Left lung (tissue), 4 donors: ENCODE measurements at regions not wholly inside any gene's neighbourhood (a gene's known extent, or its start where the extent isn't known, plus 50 kb on each side); places are given as distances from the start of the nearest gene placed in this dataset.

ENCODE experiments used
- ATAC-seq: fragments of 200-7000 bp; cut with Tn5 transposase; one replicate; pipeline ENCODE4 v1.9.1; 2020; ENCODE audit warnings: moderate library complexity
- DNase-seq, 4 donors: peaks; one replicate each; pipeline ENCODE4 v3.0.0-alpha.2; 2013 to 2020
- H3K27ac ChIP-seq, 2 donors: fragments of 200-600 bp; sonication (generic) in 1 of 2; one replicate each; pipeline versions ENCODE4 v1.5.0 to v1.8.0; 2020 to 2021
- H3K27me3 ChIP-seq, 2 donors: fragments of 200-600 bp; sonication (generic) in 1 of 2; one replicate each; pipeline versions ENCODE4 v1.5.0 to v1.8.0; 2020 to 2021
- H3K36me3 ChIP-seq, 2 donors: fragments of 200-600 bp; sonication (generic) in 1 of 2; one replicate each; pipeline versions ENCODE4 v1.5.0 to v1.8.0; 2020 to 2021
- H3K4me1 ChIP-seq, 2 donors: fragments of 200-600 bp; one replicate each; pipeline ENCODE4 v1.8.0; 2021
- H3K4me3 ChIP-seq, 2 donors: fragments of 200-600 bp; sonication (generic) in 1 of 2; one replicate each; pipeline versions ENCODE4 v1.5.0 to v1.8.0; 2020 to 2021; ENCODE audit warnings: mild to moderate bottlenecking in 1 of 2
- H3K9me3 ChIP-seq, 2 donors: fragments of 200-600 bp; sonication (generic) in 1 of 2; one replicate each; pipeline versions ENCODE4 v1.5.0 to v1.8.0; 2020 to 2021
- intact Hi-C, 2 donors: fragments of 100-400 bp; cut with DNase I; formaldehyde crosslinking; loops; one replicate each; pipeline versions ENCODE4 v1.11.2 to v1.14.2; 2022
- TF ChIP-seq, protein P1 (sequence below), 2 donors: fragments of 200-600 bp; sonication (generic) in 1 of 2; IDR thresholded peaks; one replicate each; pipeline versions ENCODE4 v1.5.0 to v1.8.0; 2021; ENCODE audit warnings: antibody characterized with exemption in 2 of 2
- donor health status: DM: no; HTN: yes; CAD: no.
- donor health status: DM: no; HTN: no; CAD: no.

DNA sequence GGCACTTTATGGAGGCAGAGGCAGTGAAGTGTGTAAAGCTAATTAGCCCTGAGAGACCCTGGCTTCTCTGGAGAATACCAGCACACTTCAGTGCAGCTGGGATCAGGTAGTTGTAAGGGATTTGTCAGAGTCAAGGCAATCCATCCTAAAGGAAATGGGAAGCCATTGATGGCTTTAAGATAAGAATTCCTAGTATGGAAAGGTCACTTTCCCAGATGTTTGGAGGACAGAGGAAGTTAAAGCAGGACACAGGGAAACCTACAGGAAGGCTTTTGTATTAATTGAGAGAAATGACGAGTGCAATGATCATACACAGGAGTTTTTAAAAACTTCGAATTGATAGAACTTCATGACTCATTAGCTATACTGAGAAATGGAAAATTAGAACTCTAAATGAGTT is 254.4 kb downstream of the SLC16A7 start:
- Histone ChIP-seq H3K9me3 (peaks cover 0 to 9% of the 10 kb centered on the region in 2 donors), H3K4me3 (no peak overlapping the region), H3K27me3 (no peaks in the 10 kb centered on the region), H3K36me3 (no peaks in the 10 kb centered on the region), H3K27ac (no peak overlapping the region), H3K4me1 (no peaks in the 10 kb centered on the region)
- no peak for DNase-seq
- TF ChIP-seq, protein P1, sequence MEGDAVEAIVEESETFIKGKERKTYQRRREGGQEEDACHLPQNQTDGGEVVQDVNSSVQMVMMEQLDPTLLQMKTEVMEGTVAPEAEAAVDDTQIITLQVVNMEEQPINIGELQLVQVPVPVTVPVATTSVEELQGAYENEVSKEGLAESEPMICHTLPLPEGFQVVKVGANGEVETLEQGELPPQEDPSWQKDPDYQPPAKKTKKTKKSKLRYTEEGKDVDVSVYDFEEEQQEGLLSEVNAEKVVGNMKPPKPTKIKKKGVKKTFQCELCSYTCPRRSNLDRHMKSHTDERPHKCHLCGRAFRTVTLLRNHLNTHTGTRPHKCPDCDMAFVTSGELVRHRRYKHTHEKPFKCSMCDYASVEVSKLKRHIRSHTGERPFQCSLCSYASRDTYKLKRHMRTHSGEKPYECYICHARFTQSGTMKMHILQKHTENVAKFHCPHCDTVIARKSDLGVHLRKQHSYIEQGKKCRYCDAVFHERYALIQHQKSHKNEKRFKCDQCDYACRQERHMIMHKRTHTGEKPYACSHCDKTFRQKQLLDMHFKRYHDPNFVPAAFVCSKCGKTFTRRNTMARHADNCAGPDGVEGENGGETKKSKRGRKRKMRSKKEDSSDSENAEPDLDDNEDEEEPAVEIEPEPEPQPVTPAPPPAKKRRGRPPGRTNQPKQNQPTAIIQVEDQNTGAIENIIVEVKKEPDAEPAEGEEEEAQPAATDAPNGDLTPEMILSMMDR (IDR thresholded peaks at IDR 0.05) = no peak
- intact Hi-C loops = no loop called here
- ATAC-seq = no peak

DNA sequence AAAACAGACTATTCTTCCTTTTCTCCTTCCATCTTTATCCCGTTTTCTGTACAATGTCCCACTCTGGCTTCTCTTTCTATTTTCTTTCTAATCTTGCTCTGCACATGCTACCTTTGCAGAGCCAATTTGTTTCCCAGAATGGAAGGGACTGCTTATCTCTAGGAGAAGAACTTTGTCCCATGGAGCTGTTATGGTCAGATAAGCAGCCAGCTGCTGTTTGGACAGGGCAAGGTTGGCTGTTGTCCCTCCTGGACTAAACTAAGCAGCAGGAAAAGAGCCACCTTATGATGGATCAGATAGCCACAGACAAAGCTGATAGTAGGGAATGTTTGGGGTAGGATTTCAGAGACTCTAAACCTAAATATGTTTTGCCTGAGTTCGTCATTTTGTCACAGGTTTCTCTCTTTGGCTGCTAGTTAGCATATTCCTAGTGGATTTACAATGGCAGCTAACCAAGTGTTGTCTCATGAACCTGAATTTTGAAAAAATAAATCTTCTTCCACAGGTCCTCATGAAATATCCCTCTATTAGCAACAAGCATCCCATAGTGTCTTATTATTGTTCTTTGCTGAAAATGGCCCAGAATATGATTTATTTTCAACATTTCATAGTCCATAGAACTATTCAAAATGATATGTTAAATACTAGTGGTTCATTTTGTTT is 262.8 kb downstream of the SLC16A7 start:
- intact Hi-C loops = no loop called here
- no peak for DNase-seq
- TF ChIP-seq, protein P1 (IDR thresholded peaks at IDR 0.05) = no peak
- Histone ChIP-seq H3K27me3 (no peaks in the 10 kb centered on the region), H3K4me1 (no peaks in the 10 kb centered on the region), H3K9me3 (peaks cover 0 to 27% of the 10 kb centered on the region in 2 donors), H3K36me3 (no peaks in the 10 kb centered on the region), H3K4me3 (no peak overlapping the region), H3K27ac (no peak overlapping the region)
- ATAC-seq = no peak

DNA sequence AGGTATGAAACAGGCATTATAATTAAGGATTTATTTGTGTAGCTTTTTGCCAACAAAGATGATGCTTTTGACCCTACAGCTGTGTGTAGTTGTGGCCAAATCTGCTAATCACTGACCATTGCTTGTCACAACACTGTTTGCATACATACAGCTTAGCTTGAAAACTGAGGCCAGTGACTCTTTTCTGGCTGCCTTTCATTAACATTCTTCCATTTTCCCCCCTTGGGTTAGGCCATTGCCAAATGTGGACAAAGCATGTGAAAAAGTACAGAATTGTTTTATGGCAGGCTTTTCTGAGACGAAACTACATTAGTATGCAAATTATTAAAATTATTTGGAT is 263.3 kb downstream of the SLC16A7 start:
- ATAC-seq (no peak), DNase-seq (no peak)
- intact Hi-C loops = no loop called here
- no peaks in the 10 kb centered on the region for H3K4me1 ChIP-seq
- no peak overlapping the region for H3K27ac ChIP-seq
- no peaks in the 10 kb centered on the region for H3K27me3 ChIP-seq
- H3K36me3 ChIP-seq = no peaks in the 10 kb centered on the region
- H3K4me3 ChIP-seq = no peak overlapping the region
- H3K9me3 ChIP-seq = peaks cover 0 to 27% of the 10 kb centered on the region in 2 donors
- TF ChIP-seq, protein P1 (IDR thresholded peaks at IDR 0.05) = no peak

DNA sequence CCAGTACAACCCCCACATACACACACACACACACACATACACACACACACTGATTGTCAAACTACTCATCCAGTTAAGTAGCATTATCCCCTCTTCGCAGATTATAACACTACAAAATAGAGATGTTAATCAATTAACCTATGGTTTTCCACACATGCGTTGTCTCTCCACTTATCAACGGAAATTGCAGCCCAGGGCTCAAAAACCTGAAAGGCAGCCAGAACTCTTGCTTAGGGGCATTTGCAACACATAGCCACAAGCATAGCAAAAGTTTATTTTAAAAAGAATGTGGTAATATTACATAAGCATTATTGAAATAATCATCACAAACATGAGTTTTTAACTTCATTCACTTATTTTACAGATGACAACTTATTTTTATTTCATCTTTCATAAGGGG is 265.8 kb downstream of the SLC16A7 start:
- H3K27me3 ChIP-seq = no peaks in the 10 kb centered on the region
- H3K4me3 ChIP-seq = no peak overlapping the region
- no peaks in the 10 kb centered on the region for H3K4me1 ChIP-seq
- no peak for ATAC-seq
- no peak overlapping the region for H3K27ac ChIP-seq
- peaks cover 0 to 6% of the 10 kb centered on the region in 2 donors for H3K9me3 ChIP-seq
- H3K36me3 ChIP-seq = no peaks in the 10 kb centered on the region
- TF ChIP-seq, protein P1 (IDR thresholded peaks at IDR 0.05) = no peak
- no peak for DNase-seq
- intact Hi-C loops = no loop called here

DNA sequence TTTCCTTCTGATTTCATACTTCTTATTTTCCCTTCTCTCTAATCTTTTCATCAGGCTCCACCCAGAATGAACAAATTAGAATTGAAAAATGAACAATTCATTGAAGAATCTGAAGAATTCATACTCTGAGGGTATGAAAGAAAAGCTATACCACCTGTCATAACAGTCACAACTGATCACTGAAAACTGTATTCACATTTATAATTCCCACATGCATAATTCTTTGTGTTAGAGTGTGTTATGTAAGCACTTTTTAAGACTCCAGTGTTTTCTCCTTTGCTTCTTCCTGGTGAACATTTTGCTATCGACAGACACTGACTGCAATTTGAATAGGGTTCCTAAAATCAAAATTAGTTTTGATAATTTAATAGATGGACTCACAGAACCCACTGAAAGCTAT is 271.2 kb downstream of the SLC16A7 start:
- Histone ChIP-seq H3K27ac (no peak overlapping the region), H3K27me3 (no peaks in the 10 kb centered on the region), H3K4me3 (no peak overlapping the region), H3K4me1 (no peaks in the 10 kb centered on the region), H3K9me3 (peaks cover 0 to 6% of the 10 kb centered on the region in 2 donors), H3K36me3 (no peaks in the 10 kb centered on the region)
- TF ChIP-seq, protein P1 (IDR thresholded peaks at IDR 0.05) = no peak
- DNase-seq = no peak
- intact Hi-C loops = no loop called here
- no peak for ATAC-seq
